Mucosa of rectum (tissue), 2 donors: ENCODE measurements at regions not wholly inside any gene's neighbourhood (a gene's known extent, or its start where the extent isn't known, plus 50 kb on each side); places are given as distances from the start of the nearest gene placed in this dataset.
"Not testable (repeated sequence)": the region's sequence is repeated elsewhere in the genome, so short reads cannot be mapped to it uniquely, and the experiment has no call there.

Experiments
- H3K27ac ChIP-seq, 2 donors: one replicate each; pipeline ENCODE4 v1.7.0; 2013; ENCODE audit warnings: inconsistent platforms in 2 of 2, low read depth in 2 of 2, low read length in 2 of 2
- H3K27me3 ChIP-seq, 2 donors: one replicate each; pipeline ENCODE4 v1.7.0; 2013; ENCODE audit warnings: low read length in 2 of 2; ENCODE audit not compliant: control insufficient read depth in 2 of 2, insufficient read depth in 2 of 2
- H3K36me3 ChIP-seq, 2 donors: one replicate each; pipeline ENCODE4 v1.7.0; 2013; ENCODE audit warnings: low read length in 2 of 2; ENCODE audit not compliant: control insufficient read depth in 2 of 2, insufficient read depth in 2 of 2
- H3K4me1 ChIP-seq, 2 donors: one replicate each; pipeline ENCODE4 v1.7.0; 2013; ENCODE audit warnings: low read length in 2 of 2, mild to moderate bottlenecking in 1 of 2; ENCODE audit not compliant: control insufficient read depth in 2 of 2, insufficient read depth in 2 of 2
- H3K4me3 ChIP-seq, 2 donors: one replicate each; pipeline ENCODE4 v1.7.0; 2013; ENCODE audit warnings: low read length in 2 of 2
- H3K9ac ChIP-seq, 2 donors: one replicate each; pipeline ENCODE4 v1.7.0; 2013; ENCODE audit warnings: low read length in 2 of 2, low read depth in 1 of 2, mild to moderate bottlenecking in 1 of 2
- H3K9me3 ChIP-seq, 2 donors: one replicate each; pipeline ENCODE4 v1.7.0; 2013; ENCODE audit warnings: low read length in 2 of 2; ENCODE audit not compliant: control insufficient read depth in 2 of 2
- donor health status: healthy.
- donor health status: Normal muscosa, but diverticular disease.

GRCh38 chr11:112656772-112657428, 304.3 kb upstream of the NCAM1 start:
- no peaks in the 10 kb centered on the region for H3K4me1 ChIP-seq
- no peak overlapping the region for H3K4me3 ChIP-seq
- no peak overlapping the region for H3K27ac ChIP-seq
- no peaks in the 10 kb centered on the region for H3K9me3 ChIP-seq
- H3K36me3 ChIP-seq, result no peaks in the 10 kb centered on the region
- H3K27me3 ChIP-seq, result no peaks in the 10 kb centered on the region
- H3K9ac ChIP-seq, result no peak overlapping the region

- Histone ChIP-seq H3K4me3 (no peak overlapping the region), H3K27ac (no peak overlapping the region), H3K27me3 (no peaks in the 10 kb centered on the region), H3K9me3 (no peaks in the 10 kb centered on the region), H3K36me3 (no peaks in the 10 kb centered on the region), H3K4me1 (no peaks in the 10 kb centered on the region), H3K9ac (no peak overlapping the region)
These were observed 302.8 kb upstream of the NCAM1 start for GRCh38 chr11:112658431-112658878.

- H3K9ac ChIP-seq, result no peak overlapping the region
- H3K4me3 ChIP-seq, result no peak overlapping the region
- no peaks in the 10 kb centered on the region for H3K4me1 ChIP-seq
- no peaks in the 10 kb centered on the region for H3K9me3 ChIP-seq
- no peak overlapping the region for H3K27ac ChIP-seq
- no peaks in the 10 kb centered on the region for H3K36me3 ChIP-seq
- H3K27me3 ChIP-seq, result no peaks in the 10 kb centered on the region
These were observed 300.1 kb upstream of the NCAM1 start for GRCh38 chr11:112661146-112661545.

- no peak overlapping the region for H3K4me3 ChIP-seq
- no peaks in the 10 kb centered on the region for H3K27me3 ChIP-seq
- no peaks in the 10 kb centered on the region for H3K36me3 ChIP-seq
- H3K27ac ChIP-seq, result no peak overlapping the region
- H3K9ac ChIP-seq, result no peak overlapping the region
- no peaks in the 10 kb centered on the region for H3K4me1 ChIP-seq
- H3K9me3 ChIP-seq, result no peaks in the 10 kb centered on the region
These were observed 299.6 kb upstream of the NCAM1 start for GRCh38 chr11:112661571-112661970.

GRCh38 chr11:112662554-112662953, 298.7 kb upstream of the NCAM1 start:
- H3K27ac ChIP-seq, result no peak overlapping the region
- H3K4me1 ChIP-seq, result no peaks in the 10 kb centered on the region
- H3K9ac ChIP-seq, result no peak overlapping the region
- no peaks in the 10 kb centered on the region for H3K36me3 ChIP-seq
- H3K9me3 ChIP-seq, result no peaks in the 10 kb centered on the region
- no peak overlapping the region for H3K4me3 ChIP-seq
- H3K27me3 ChIP-seq, result no peaks in the 10 kb centered on the region

- no peak overlapping the region for H3K4me3 ChIP-seq
- H3K9ac ChIP-seq, result no peak overlapping the region
- no peaks in the 10 kb centered on the region for H3K9me3 ChIP-seq
- no peak overlapping the region for H3K27ac ChIP-seq
- no peaks in the 10 kb centered on the region for H3K4me1 ChIP-seq
- H3K27me3 ChIP-seq, result no peaks in the 10 kb centered on the region
- no peaks in the 10 kb centered on the region for H3K36me3 ChIP-seq
These were observed 297.1 kb upstream of the NCAM1 start for GRCh38 chr11:112663947-112664634.

- H3K27me3 ChIP-seq, result no peaks in the 10 kb centered on the region
- no peaks in the 10 kb centered on the region for H3K4me1 ChIP-seq
- H3K9me3 ChIP-seq, result no peaks in the 10 kb centered on the region
- no peak overlapping the region for H3K4me3 ChIP-seq
- no peaks in the 10 kb centered on the region for H3K36me3 ChIP-seq
- no peak overlapping the region for H3K9ac ChIP-seq
- H3K27ac ChIP-seq, result no peak overlapping the region
These were observed 295.9 kb upstream of the NCAM1 start for GRCh38 chr11:112665291-112665690.

- Histone ChIP-seq H3K27me3 (no peaks in the 10 kb centered on the region), H3K4me3 (no peak overlapping the region), H3K27ac (no peak overlapping the region), H3K9me3 (no peaks in the 10 kb centered on the region), H3K9ac (no peak overlapping the region), H3K4me1 (no peaks in the 10 kb centered on the region), H3K36me3 (no peaks in the 10 kb centered on the region)
These were observed 295.0 kb upstream of the NCAM1 start for GRCh38 chr11:112666253-112666652.

GRCh38 chr11:112670806-112671570, 290.2 kb upstream of the NCAM1 start:
- Histone ChIP-seq H3K27me3 (no peaks in the 10 kb centered on the region), H3K9ac (no peak overlapping the region), H3K36me3 (no peaks in the 10 kb centered on the region)

GRCh38 chr11:112673401-112673800, 287.8 kb upstream of the NCAM1 start:
- not testable (repeated sequence) for H3K4me1 ChIP-seq, H3K27ac ChIP-seq, H3K4me3 ChIP-seq, H3K36me3 ChIP-seq, H3K27me3 ChIP-seq, H3K9ac ChIP-seq, H3K9me3 ChIP-seq

More at GRCh38 chr11:112670806-112671570, 290.2 kb upstream of the NCAM1 start:
- Histone ChIP-seq H3K27ac (no peak overlapping the region), H3K4me1 (no peaks in the 10 kb centered on the region), H3K4me3 (no peak overlapping the region), H3K9me3 (no peaks in the 10 kb centered on the region)
